Activated B cell treated with CpG ODN at 0.5 μM for 24 hours (primary cell): ENCODE measurements at regions not wholly inside any gene's neighbourhood (a gene's known extent, or its start where the extent isn't known, plus 50 kb on each side); places are given as distances from the start of the nearest gene placed in this dataset.

ENCODE experiments used
- ATAC-seq: fragments of 200-7000 bp; cut with Tn5 transposase; one replicate; pipeline ENCODE4 v1.10.0; 2021; ENCODE audit warnings: low read depth, mild to moderate bottlenecking, moderate library complexity
- CTCF ChIA-PET: fragments of 350-600 bp; sonication (Branson Sonifier 250); formaldehyde crosslinking; loops from one replicate; lab custom pipeline; 2021; ENCODE audit warnings: antibody characterized with exemption; lab: Charles Lee
- POLR2A ChIA-PET: fragments of 350-600 bp; sonication (Branson Sonifier 250); formaldehyde crosslinking; loops from one replicate; lab custom pipeline; 2021; ENCODE audit warnings: antibody characterized with exemption; lab: Charles Lee
- DNase-seq: peaks from one replicate; pipeline ENCODE4 v3.0.0; 2022
- H3K27ac Mint-ChIP-seq: one replicate; pipeline ENCODE4 v1.8.0; 2020; ENCODE audit warnings: mixed read lengths
- H3K27me3 Mint-ChIP-seq: one replicate; pipeline ENCODE4 v1.8.0; 2021; ENCODE audit warnings: mixed read lengths
- H3K36me3 Mint-ChIP-seq: one replicate; pipeline ENCODE4 v1.8.0; 2021; ENCODE audit warnings: low read depth, mixed read lengths
- H3K4me1 Mint-ChIP-seq: one replicate; pipeline ENCODE4 v1.8.0; 2021; ENCODE audit warnings: mixed read lengths
- H3K4me3 Mint-ChIP-seq: one replicate; pipeline ENCODE4 v1.8.0; 2020; ENCODE audit warnings: mild to moderate bottlenecking, mixed read lengths
- H3K9me3 Mint-ChIP-seq: one replicate; pipeline ENCODE4 v1.8.0; 2020; ENCODE audit warnings: mixed read lengths
- intact Hi-C: fragments of 100-400 bp; cut with micrococcal nuclease; formaldehyde crosslinking; loops from one replicate; pipeline ENCODE4 v1.15.1; 2024
- TF ChIP-seq, protein P1 (sequence below): fragments of 200-600 bp; IDR thresholded peaks from one replicate; pipeline ENCODE4 v1.8.0; 2022; ENCODE audit warnings: antibody characterized with exemption, mild to moderate bottlenecking

DNA sequence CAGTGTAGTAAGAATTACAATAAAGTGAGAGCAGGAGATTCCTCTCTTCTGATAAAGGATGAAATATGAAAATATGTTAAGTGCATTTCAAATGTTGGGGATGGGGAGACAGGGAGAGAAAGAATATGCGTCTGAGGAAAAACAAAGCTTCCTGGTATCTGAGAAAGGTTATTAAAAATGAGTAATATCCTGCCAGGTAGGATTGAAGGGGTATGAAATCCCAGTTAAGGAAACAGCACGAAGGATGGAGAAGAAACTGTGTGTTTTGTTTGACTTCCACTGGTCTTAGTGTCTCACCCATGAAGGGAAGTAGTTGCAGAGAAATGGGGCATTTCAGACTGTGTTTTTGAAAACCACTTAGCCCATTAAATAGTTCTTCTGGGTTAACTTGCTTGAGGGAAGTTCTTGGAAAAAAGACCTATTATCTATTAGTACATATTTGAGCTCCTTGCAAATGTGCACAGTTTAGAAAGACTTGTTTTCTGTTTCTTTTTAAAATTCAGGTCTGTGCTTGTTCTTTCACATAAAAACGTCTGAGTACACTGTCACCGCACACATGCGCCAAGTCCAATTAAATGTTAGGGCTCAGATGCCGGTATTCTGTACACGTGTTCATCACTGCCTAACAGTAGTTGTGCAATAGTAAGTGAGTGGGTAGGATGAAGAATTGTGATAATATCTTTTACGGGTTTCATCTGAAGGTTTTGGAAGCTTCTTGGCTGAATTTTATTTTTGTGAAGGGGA lies 196.1 kb upstream of the P2RY1 start:
- DNase-seq (no peak), ATAC-seq (no peak)
- POLR2A ChIA-PET, result no interaction called here
- Mint-ChIP-seq H3K27me3 (peaks cover 4% of the 10 kb centered on the region), H3K9me3 (no peaks in the 10 kb centered on the region), H3K36me3 (no peaks in the 10 kb centered on the region), H3K27ac (no peak overlapping the region), H3K4me3 (no peak overlapping the region), H3K4me1 (no peaks in the 10 kb centered on the region)
- CTCF ChIA-PET, result no interaction called here
- TF ChIP-seq, protein P1, sequence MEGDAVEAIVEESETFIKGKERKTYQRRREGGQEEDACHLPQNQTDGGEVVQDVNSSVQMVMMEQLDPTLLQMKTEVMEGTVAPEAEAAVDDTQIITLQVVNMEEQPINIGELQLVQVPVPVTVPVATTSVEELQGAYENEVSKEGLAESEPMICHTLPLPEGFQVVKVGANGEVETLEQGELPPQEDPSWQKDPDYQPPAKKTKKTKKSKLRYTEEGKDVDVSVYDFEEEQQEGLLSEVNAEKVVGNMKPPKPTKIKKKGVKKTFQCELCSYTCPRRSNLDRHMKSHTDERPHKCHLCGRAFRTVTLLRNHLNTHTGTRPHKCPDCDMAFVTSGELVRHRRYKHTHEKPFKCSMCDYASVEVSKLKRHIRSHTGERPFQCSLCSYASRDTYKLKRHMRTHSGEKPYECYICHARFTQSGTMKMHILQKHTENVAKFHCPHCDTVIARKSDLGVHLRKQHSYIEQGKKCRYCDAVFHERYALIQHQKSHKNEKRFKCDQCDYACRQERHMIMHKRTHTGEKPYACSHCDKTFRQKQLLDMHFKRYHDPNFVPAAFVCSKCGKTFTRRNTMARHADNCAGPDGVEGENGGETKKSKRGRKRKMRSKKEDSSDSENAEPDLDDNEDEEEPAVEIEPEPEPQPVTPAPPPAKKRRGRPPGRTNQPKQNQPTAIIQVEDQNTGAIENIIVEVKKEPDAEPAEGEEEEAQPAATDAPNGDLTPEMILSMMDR, result no peak
- intact Hi-C loops, result no loop called here

DNA sequence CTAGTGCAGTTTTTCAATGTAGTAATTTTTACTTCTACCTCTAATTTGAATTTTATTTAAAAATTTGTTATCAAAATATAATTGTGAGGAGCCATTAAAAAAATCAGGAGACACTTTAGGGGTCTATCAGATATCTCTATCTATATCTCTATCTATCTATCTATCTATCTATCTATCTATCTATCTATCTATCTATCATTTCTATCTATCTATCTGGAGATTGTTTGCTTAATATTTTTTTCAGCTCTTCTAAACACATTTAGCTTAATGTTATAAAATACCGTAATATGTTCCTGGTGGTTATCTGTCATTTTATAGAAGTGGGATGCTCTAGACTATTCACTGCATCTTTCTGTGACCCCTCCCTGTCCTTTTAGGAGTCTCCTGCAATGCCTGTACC lies 193.7 kb upstream of the P2RY1 start:
- ChIA-PET POLR2A (no interaction called here), CTCF (no interaction called here)
- intact Hi-C loops, result no loop called here

DNA sequence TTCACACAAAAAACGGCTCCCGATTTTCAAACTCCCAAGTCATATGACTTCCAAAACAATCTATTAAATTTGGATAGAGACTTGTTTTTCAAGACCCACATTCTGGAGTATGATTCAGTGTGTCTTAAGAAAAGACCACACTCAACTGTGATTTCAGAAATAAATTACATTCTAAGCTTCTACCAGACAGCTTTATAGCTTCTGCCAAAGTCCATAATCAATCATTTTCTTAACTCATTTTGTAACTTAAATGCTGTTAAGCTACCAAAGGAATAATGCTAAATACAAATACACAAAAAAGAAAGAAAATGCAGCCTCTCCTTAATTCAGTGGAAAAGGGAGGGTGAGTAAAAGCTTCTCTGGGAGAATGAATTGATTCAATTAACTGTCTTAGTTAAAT lies 192.3 kb upstream of the P2RY1 start:
- Mint-ChIP-seq H3K9me3 (peaks cover 4% of the 10 kb centered on the region), H3K4me1 (no peaks in the 10 kb centered on the region), H3K27me3 (peaks cover 7% of the 10 kb centered on the region), H3K27ac (no peak overlapping the region), H3K36me3 (no peaks in the 10 kb centered on the region), H3K4me3 (no peak overlapping the region)
- ATAC-seq, result no peak
- CTCF ChIA-PET, result no interaction called here
- no peak for DNase-seq
- TF ChIP-seq, protein P1, result no peak
- POLR2A ChIA-PET, result no interaction called here
- intact Hi-C loops, result no loop called here

More for the DNA sequence above, 193.7 kb upstream of the P2RY1 start:
- Mint-ChIP-seq H3K36me3 (no peaks in the 10 kb centered on the region), H3K4me1 (no peaks in the 10 kb centered on the region), H3K4me3 (no peak overlapping the region), H3K9me3 (peaks cover 4% of the 10 kb centered on the region), H3K27me3 (peaks cover 7% of the 10 kb centered on the region), H3K27ac (no peak overlapping the region)
- ATAC-seq, result no peak
- TF ChIP-seq, protein P1, result no peak
- DNase-seq, result no peak

GRCh38 chr3:152644478-152644877 lies 190.5 kb upstream of the P2RY1 start:
- Mint-ChIP-seq H3K27ac (no peak overlapping the region), H3K9me3 (peaks cover 4% of the 10 kb centered on the region), H3K36me3 (no peaks in the 10 kb centered on the region), H3K27me3 (peaks cover 5% of the 10 kb centered on the region), H3K4me1 (no peaks in the 10 kb centered on the region), H3K4me3 (no peak overlapping the region)
- intact Hi-C loops, result no loop called here
- DNase-seq (no peak), ATAC-seq (no peak)
- POLR2A ChIA-PET, result no interaction called here
- TF ChIP-seq, protein P1, result no peak
- CTCF ChIA-PET, result no interaction called here

DNA sequence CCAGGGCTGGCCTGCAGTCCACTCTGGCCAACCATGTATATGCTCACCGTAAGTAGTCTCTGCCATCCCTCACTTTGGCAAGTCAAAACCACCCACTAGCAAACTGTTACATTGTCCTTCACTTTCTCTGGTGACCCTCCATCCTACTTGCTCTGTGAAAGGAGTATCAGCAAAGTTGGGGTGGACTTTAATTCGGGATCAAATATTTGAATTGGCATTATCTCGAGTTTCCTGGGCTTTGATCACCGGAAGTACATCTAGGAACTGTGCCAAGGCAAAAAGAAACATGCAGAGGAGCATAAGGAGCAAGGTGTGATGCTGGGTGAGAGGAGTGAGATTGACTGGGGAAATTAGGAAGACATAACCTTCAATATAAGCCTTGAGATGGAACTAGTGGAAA lies 188.9 kb upstream of the P2RY1 start:
- H3K27me3 Mint-ChIP-seq, result peaks cover 5% of the 10 kb centered on the region
- H3K4me1 Mint-ChIP-seq, result no peaks in the 10 kb centered on the region
- CTCF ChIA-PET, result no interaction called here
- intact Hi-C loops, result no loop called here
- DNase-seq (no peak), ATAC-seq (no peak)
- TF ChIP-seq, protein P1, result no peak
- H3K4me3 Mint-ChIP-seq, result no peak overlapping the region
- peaks cover 4% of the 10 kb centered on the region for H3K9me3 Mint-ChIP-seq
- POLR2A ChIA-PET, result no interaction called here
- H3K27ac Mint-ChIP-seq, result no peak overlapping the region
- H3K36me3 Mint-ChIP-seq, result no peaks in the 10 kb centered on the region
